ENCODE measurements at regions not wholly inside any gene's neighbourhood (a gene's known extent, or its start where the extent isn't known, plus 50 kb on each side); places are given as distances from the start of the nearest gene placed in this dataset.

DNA sequence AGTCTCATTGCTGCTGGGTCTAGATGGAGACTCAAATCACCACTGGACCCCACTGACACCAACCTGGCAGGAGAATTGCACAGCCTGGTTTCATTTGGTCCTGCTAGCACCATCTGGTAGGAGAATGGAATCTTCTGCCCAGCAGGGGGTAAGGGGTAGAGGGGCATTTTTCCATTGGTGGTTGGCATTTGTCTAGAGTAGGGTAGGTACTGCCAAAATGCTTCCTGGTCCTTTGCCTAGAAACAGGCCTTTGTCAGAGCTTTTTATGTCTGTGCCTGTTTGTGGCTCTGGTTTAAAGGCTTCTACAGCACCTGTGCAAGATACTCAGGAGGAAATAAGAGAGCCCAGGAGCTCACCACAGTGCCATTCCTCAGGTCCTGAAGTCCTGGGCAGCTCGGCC is 121.3 kb downstream of the KCTD12 start:
- H3K27me3 ChIP-seq (ENCODE audit: insufficient read depth, poor library complexity, severe bottlenecking), result no peaks in the 10 kb centered on the region
- no peak for TF ChIP-seq CTCF (IDR thresholded peaks at IDR 0.05; ENCODE audit: insufficient read depth, low read length)
- no peak for TF ChIP-seq GABPA (IDR thresholded peaks at IDR 0.05; ENCODE audit: low read depth)
- no peak for TF ChIP-seq SPI1 (IDR thresholded peaks at IDR 0.05; ENCODE audit: borderline replicate concordance, low read depth)
- no peak for TF ChIP-seq REST (IDR thresholded peaks at IDR 0.05; ENCODE audit: insufficient replicate concordance, low read depth)
- TF ChIP-seq POLR2AphosphoS5 (IDR thresholded peaks at IDR 0.05; ENCODE audit: low read depth), result no peak
- H3K4me3 ChIP-seq (replicated peaks; ENCODE audit: insufficient read depth, low read length), result no peak overlapping the region
- DNase-seq (ENCODE audit: low read depth in 1 of 2, low spot score in 1 of 2), result no peak
- no peak overlapping the region for H3K27ac ChIP-seq (replicated peaks)

DNA sequence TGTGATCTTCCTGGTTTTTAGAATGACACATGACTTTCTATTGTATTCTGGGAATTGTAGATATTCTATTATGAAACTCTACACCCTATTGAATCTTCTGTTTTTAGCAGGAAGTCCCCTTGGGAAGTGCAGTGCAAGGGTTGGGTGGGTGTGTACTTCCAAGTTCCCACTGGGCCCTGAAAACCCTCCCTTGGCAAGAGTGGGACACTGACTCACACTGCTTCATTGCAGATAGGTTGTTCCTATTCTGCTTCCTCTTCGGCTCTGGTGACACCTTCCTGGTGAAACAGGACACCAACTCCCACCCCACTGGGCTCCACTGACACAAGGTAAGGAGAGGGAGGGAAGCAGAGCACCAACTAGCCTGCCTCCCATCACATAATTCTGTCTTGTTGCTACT is 121.8 kb downstream of the KCTD12 start:
- no peak overlapping the region for H3K27ac ChIP-seq (replicated peaks)
- TF ChIP-seq CTCF (IDR thresholded peaks at IDR 0.05; ENCODE audit: insufficient read depth, low read length) (no peak), POLR2AphosphoS5 (IDR thresholded peaks at IDR 0.05; ENCODE audit: low read depth) (no peak), GABPA (IDR thresholded peaks at IDR 0.05; ENCODE audit: low read depth) (no peak), REST (IDR thresholded peaks at IDR 0.05; ENCODE audit: insufficient replicate concordance, low read depth) (no peak), SPI1 (IDR thresholded peaks at IDR 0.05; ENCODE audit: borderline replicate concordance, low read depth) (no peak)
- no peak overlapping the region for H3K4me3 ChIP-seq (replicated peaks; ENCODE audit: insufficient read depth, low read length)
- H3K27me3 ChIP-seq (ENCODE audit: insufficient read depth, poor library complexity, severe bottlenecking), result no peaks in the 10 kb centered on the region
- DNase-seq (ENCODE audit: low read depth in 1 of 2, low spot score in 1 of 2), result peak; percentile 38 to 62

DNA sequence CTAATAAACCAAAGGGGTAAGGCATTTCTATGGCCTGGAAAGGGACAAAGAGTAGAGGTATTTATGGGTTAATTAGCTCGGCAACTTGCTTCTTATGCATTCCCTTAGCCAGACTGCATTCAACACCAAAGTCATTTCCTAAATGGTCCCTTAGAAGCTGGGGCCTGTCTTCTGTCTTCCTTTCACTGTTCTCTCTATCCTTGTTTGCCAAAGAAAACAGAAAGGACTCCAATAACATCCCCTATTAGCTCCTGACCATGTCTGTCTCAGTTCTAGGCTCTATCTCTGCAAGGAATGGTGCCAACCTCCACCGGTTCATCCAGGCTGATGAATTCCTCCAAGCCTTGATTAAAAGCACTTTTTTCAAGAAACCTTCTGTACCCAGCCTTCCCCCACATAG is 123.5 kb downstream of the KCTD12 start:
- DNase-seq (ENCODE audit: low read depth in 1 of 2, low spot score in 1 of 2), result no peak
- TF ChIP-seq SPI1 (IDR thresholded peaks at IDR 0.05; ENCODE audit: borderline replicate concordance, low read depth) (no peak), POLR2AphosphoS5 (IDR thresholded peaks at IDR 0.05; ENCODE audit: low read depth) (no peak), REST (IDR thresholded peaks at IDR 0.05; ENCODE audit: insufficient replicate concordance, low read depth) (no peak), GABPA (IDR thresholded peaks at IDR 0.05; ENCODE audit: low read depth) (no peak), CTCF (IDR thresholded peaks at IDR 0.05; ENCODE audit: insufficient read depth, low read length) (no peak)
- H3K27ac ChIP-seq (replicated peaks), result no peak overlapping the region
- no peak overlapping the region for H3K4me3 ChIP-seq (replicated peaks; ENCODE audit: insufficient read depth, low read length)
- H3K27me3 ChIP-seq (ENCODE audit: insufficient read depth, poor library complexity, severe bottlenecking), result no peaks in the 10 kb centered on the region
